ENCODE measurements at regions not wholly inside any gene's neighbourhood (a gene's known extent, or its start where the extent isn't known, plus 50 kb on each side); places are given as distances from the start of the nearest gene placed in this dataset.
A peak's percentile ranks its signal among the peaks of the same experiment; 100 is the strongest.

- TF ChIP-seq, protein P1, sequence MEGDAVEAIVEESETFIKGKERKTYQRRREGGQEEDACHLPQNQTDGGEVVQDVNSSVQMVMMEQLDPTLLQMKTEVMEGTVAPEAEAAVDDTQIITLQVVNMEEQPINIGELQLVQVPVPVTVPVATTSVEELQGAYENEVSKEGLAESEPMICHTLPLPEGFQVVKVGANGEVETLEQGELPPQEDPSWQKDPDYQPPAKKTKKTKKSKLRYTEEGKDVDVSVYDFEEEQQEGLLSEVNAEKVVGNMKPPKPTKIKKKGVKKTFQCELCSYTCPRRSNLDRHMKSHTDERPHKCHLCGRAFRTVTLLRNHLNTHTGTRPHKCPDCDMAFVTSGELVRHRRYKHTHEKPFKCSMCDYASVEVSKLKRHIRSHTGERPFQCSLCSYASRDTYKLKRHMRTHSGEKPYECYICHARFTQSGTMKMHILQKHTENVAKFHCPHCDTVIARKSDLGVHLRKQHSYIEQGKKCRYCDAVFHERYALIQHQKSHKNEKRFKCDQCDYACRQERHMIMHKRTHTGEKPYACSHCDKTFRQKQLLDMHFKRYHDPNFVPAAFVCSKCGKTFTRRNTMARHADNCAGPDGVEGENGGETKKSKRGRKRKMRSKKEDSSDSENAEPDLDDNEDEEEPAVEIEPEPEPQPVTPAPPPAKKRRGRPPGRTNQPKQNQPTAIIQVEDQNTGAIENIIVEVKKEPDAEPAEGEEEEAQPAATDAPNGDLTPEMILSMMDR (IDR thresholded peaks at IDR 0.05; ENCODE audit: low read depth, low read length, poor library complexity, severe bottlenecking), result peak; percentile 58
- TF ChIP-seq EZH2phosphoT487 (IDR thresholded peaks at IDR 0.05; ENCODE audit: borderline replicate concordance, low read length), result no peak
These were observed 165.6 kb downstream of the YTHDC2 start for GRCh38 chr5:113678924-113679575.
